H1 (cell line): ENCODE measurements at regions not wholly inside any gene's neighbourhood (a gene's known extent, or its start where the extent isn't known, plus 50 kb on each side); places are given as distances from the start of the nearest gene placed in this dataset.

Experiments
- CHD7 ChIP-seq: fragments of 300-600 bp; sonication (generic); IDR thresholded peaks from 2 replicates; pipeline ENCODE4 v1.7.1; 2012; ENCODE audit warnings: low read length, moderate library complexity, mild to moderate bottlenecking, inconsistent platforms; ENCODE audit not compliant: insufficient replicate concordance
- FOSL1 ChIP-seq: IDR thresholded peaks from 2 replicates; pipeline ENCODE4 v1.6.1; 2011; ENCODE audit warnings: mild to moderate bottlenecking, low read depth, low read length, moderate library complexity; ENCODE audit not compliant: insufficient read depth
- POU5F1 ChIP-seq: IDR thresholded peaks from 2 replicates; pipeline ENCODE4 v1.6.1; 2011; ENCODE audit warnings: low read depth, mild to moderate bottlenecking, low read length, moderate library complexity
- RBBP5 ChIP-seq: IDR thresholded peaks from 2 replicates; pipeline ENCODE4 v1.7.1; 2012; ENCODE audit warnings: low read depth, mild to moderate bottlenecking, inconsistent platforms, low read length, moderate library complexity, borderline replicate concordance
- SIN3A ChIP-seq, 2 experiments: IDR thresholded peaks in 1 of 2; conservative IDR thresholded peaks in 1 of 2; 2 replicates each; pipeline ENCODE4 v1.6.1; 2011 to 2012; ENCODE audit warnings: low read length in 2 of 2, improper control_type of control experiment in 1 of 2, low read depth in 1 of 2, mild to moderate bottlenecking in 1 of 2
- SP1 ChIP-seq: IDR thresholded peaks from 2 replicates; pipeline ENCODE4 v1.6.1; 2011; ENCODE audit warnings: low read depth, low read length
- TEAD4 ChIP-seq: IDR thresholded peaks from 2 replicates; pipeline ENCODE4 v1.6.1; 2012; ENCODE audit warnings: low read depth, low read length, inconsistent platforms, mixed read lengths
- TF ChIP-seq, protein P1 (sequence below): IDR thresholded peaks from 2 replicates; pipeline ENCODE4 v1.6.1; 2012; ENCODE audit warnings: inconsistent platforms

GRCh38 chr13:91145571-91146205, 201.8 kb upstream of the MIR17HG start (continued):
- TF ChIP-seq CHD7 (no peak), TEAD4 (no peak), SIN3A (conservative IDR thresholded peaks at IDR 0.05 in 1 of 2, IDR thresholded peaks at IDR 0.05 in 1 of 2; ENCODE audit: low read depth in 1 of 2, low read length in 2 of 2) (no peak), FOSL1 (no peak), POU5F1 (no peak), SP1 (no peak), RBBP5 (no peak)
- TF ChIP-seq, protein P1, sequence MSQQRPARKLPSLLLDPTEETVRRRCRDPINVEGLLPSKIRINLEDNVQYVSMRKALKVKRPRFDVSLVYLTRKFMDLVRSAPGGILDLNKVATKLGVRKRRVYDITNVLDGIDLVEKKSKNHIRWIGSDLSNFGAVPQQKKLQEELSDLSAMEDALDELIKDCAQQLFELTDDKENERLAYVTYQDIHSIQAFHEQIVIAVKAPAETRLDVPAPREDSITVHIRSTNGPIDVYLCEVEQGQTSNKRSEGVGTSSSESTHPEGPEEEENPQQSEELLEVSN = no peak
